ENCODE measurements at regions not wholly inside any gene's neighbourhood (a gene's known extent, or its start where the extent isn't known, plus 50 kb on each side); places are given as distances from the start of the nearest gene placed in this dataset.

GRCh38 chr1:29706936-29707335 lies 470.6 kb downstream of the PTPRU start:
- TF ChIP-seq POLR2A (IDR thresholded peaks at IDR 0.05) = no peak
- TF ChIP-seq, protein P1, sequence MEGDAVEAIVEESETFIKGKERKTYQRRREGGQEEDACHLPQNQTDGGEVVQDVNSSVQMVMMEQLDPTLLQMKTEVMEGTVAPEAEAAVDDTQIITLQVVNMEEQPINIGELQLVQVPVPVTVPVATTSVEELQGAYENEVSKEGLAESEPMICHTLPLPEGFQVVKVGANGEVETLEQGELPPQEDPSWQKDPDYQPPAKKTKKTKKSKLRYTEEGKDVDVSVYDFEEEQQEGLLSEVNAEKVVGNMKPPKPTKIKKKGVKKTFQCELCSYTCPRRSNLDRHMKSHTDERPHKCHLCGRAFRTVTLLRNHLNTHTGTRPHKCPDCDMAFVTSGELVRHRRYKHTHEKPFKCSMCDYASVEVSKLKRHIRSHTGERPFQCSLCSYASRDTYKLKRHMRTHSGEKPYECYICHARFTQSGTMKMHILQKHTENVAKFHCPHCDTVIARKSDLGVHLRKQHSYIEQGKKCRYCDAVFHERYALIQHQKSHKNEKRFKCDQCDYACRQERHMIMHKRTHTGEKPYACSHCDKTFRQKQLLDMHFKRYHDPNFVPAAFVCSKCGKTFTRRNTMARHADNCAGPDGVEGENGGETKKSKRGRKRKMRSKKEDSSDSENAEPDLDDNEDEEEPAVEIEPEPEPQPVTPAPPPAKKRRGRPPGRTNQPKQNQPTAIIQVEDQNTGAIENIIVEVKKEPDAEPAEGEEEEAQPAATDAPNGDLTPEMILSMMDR (IDR thresholded peaks at IDR 0.05 in 8 of 11, conservative IDR thresholded peaks at IDR 0.05 in 3 of 11) = peak in 4 of 11 experiments; percentile 10 to 34 (median 22)

Measured in spleen (tissue), 7 donors.